ENCODE measurements at regions not wholly inside any gene's neighbourhood (a gene's known extent, or its start where the extent isn't known, plus 50 kb on each side); places are given as distances from the start of the nearest gene placed in this dataset.

- H3K9ac ChIP-seq (ENCODE audit: low read depth in 1 of 2, low read length in 2 of 2): peak overlapping the region; percentile 78 to 87
- no peaks in the 10 kb centered on the region for H3K27me3 ChIP-seq (ENCODE audit: control insufficient read depth in 4 of 4, insufficient read depth in 4 of 4, low read length in 3 of 4)
- no peak for DNase-seq (ENCODE audit: low spot score)
- peaks cover 0 to 25% (median 11%) of the 10 kb centered on the region in 4 donors for H3K4me1 ChIP-seq (ENCODE audit: control insufficient read depth in 4 of 4, insufficient read depth in 4 of 4, low read length in 3 of 4)
- no peaks in the 10 kb centered on the region for H3K9me3 ChIP-seq (ENCODE audit: control insufficient read depth in 4 of 4, low read length in 3 of 4)
- H3K36me3 ChIP-seq (ENCODE audit: control insufficient read depth in 4 of 4, insufficient read depth in 3 of 4, low read depth in 1 of 4, low read length in 3 of 4): peaks cover 0 to 2% (median 0%) of the 10 kb centered on the region in 4 donors
- peak; percentile 34 for TF ChIP-seq MAX (IDR thresholded peaks at IDR 0.05)
- no peak for TF ChIP-seq ATF3 (IDR thresholded peaks at IDR 0.05)
- TF ChIP-seq FOXA1 (IDR thresholded peaks at IDR 0.05): no peak
- peak; percentile 44 to 56 for TF ChIP-seq HNF4A (conservative IDR thresholded peaks at IDR 0.05)
- peak; percentile 49 for TF ChIP-seq ZBTB33 (IDR thresholded peaks at IDR 0.05)
- TF ChIP-seq TAF1 (conservative IDR thresholded peaks at IDR 0.05): peak; percentile 96
- TF ChIP-seq RAD21 (IDR thresholded peaks at IDR 0.05): peak in 1 of 2 donors; percentile 12
- peak; percentile 29 for TF ChIP-seq SP1 (IDR thresholded peaks at IDR 0.05)
- peak in 1 of 2 donors; percentile 24 for TF ChIP-seq RXRA (IDR thresholded peaks at IDR 0.05)
- TF ChIP-seq GABPA (IDR thresholded peaks at IDR 0.05 in 1 of 2, conservative IDR thresholded peaks at IDR 0.05 in 1 of 2): no peak
- peak in 1 of 2 donors; percentile 34 for TF ChIP-seq JUND (IDR thresholded peaks at IDR 0.05)
- TF ChIP-seq REST (IDR thresholded peaks at IDR 0.05): peak; percentile 89
- peak; percentile 71 for TF ChIP-seq YY1 (IDR thresholded peaks at IDR 0.05)
- H3K27ac ChIP-seq (ENCODE audit: low read depth in 1 of 2, low read length in 2 of 2): peak overlapping the region; percentile 83 to 88
- WGBS: 17% methylated on average over 6 of the region's 6 CpGs
- peak overlapping the region; percentile 58 to 92 (median 75) for H3K4me3 ChIP-seq (ENCODE audit: low read depth in 1 of 3, low read length in 3 of 3)
Observed at GRCh38 chr6:56742122-56742791, 99.6 kb upstream of the DST start.

GRCh38 chr6:56741472-56741871 lies 98.8 kb upstream of the DST start:
- DNase-seq (ENCODE audit: low spot score): no peak
- Histone ChIP-seq H3K27me3 (ENCODE audit: control insufficient read depth in 4 of 4, insufficient read depth in 4 of 4, low read length in 3 of 4) (no peaks in the 10 kb centered on the region), H3K4me1 (ENCODE audit: control insufficient read depth in 4 of 4, insufficient read depth in 4 of 4, low read length in 3 of 4) (peaks cover 0 to 25% (median 13%) of the 10 kb centered on the region in 4 donors), H3K27ac (ENCODE audit: low read depth in 1 of 2, low read length in 2 of 2) (peak overlapping the region; percentile 83 to 88), H3K4me3 (ENCODE audit: low read depth in 1 of 3, low read length in 3 of 3) (peak overlapping the region in 2 of 3 donors; percentile 58 to 75), H3K36me3 (ENCODE audit: control insufficient read depth in 4 of 4, insufficient read depth in 3 of 4, low read depth in 1 of 4, low read length in 3 of 4) (peaks cover 0 to 2% (median 0%) of the 10 kb centered on the region in 4 donors), H3K9ac (ENCODE audit: low read depth in 1 of 2, low read length in 2 of 2) (peak overlapping the region; percentile 78 to 87), H3K9me3 (ENCODE audit: control insufficient read depth in 4 of 4, low read length in 3 of 4) (no peaks in the 10 kb centered on the region)
- TF ChIP-seq JUND (IDR thresholded peaks at IDR 0.05) (no peak), FOXA2 (IDR thresholded peaks at IDR 0.05) (no peak), ZBTB33 (IDR thresholded peaks at IDR 0.05) (no peak), SP1 (IDR thresholded peaks at IDR 0.05) (no peak), EGR1 (IDR thresholded peaks at IDR 0.05; ENCODE audit: low read depth in 2 of 2) (no peak), FOXA1 (IDR thresholded peaks at IDR 0.05) (no peak), ATF3 (IDR thresholded peaks at IDR 0.05) (no peak), MAX (IDR thresholded peaks at IDR 0.05) (no peak), NR2F2 (IDR thresholded peaks at IDR 0.05) (no peak), CTCF (IDR thresholded peaks at IDR 0.05; ENCODE audit: low read depth, low read length, missing input control) (no peak), RXRA (IDR thresholded peaks at IDR 0.05) (no peak), HNF4A (conservative IDR thresholded peaks at IDR 0.05) (no peak), YY1 (IDR thresholded peaks at IDR 0.05) (no peak)
